ENCODE measurements at regions not wholly inside any gene's neighbourhood (a gene's known extent, or its start where the extent isn't known, plus 50 kb on each side); places are given as distances from the start of the nearest gene placed in this dataset.
"Not testable (repeated sequence)": the region's sequence is repeated elsewhere in the genome, so short reads cannot be mapped to it uniquely, and the experiment has no call there.

- TF ChIP-seq POLR2AphosphoS5 (IDR thresholded peaks at IDR 0.05; ENCODE audit: low read depth, low read length), result no peak
- no peak for TF ChIP-seq POLR2A (IDR thresholded peaks at IDR 0.05; ENCODE audit: low read depth, low read length)
- TF ChIP-seq TAF1 (IDR thresholded peaks at IDR 0.05; ENCODE audit: borderline replicate concordance, low read depth, low read length), result no peak
- FAIRE-seq, result no peak
- no peak for DNase-seq (ENCODE audit: insufficient read length)
These were observed 59.9 kb upstream of the MRPS9 start for GRCh38 chr2:104977958-104978357.

- not testable (repeated sequence) for FAIRE-seq; DNase-seq (ENCODE audit: insufficient read length)
These were observed 58.1 kb upstream of the MRPS9 start for GRCh38 chr2:104979786-104980185.

- DNase-seq (ENCODE audit: insufficient read length), result no peak
- TF ChIP-seq TAF1 (IDR thresholded peaks at IDR 0.05; ENCODE audit: borderline replicate concordance, low read depth, low read length), result no peak
- no peak for TF ChIP-seq POLR2A (IDR thresholded peaks at IDR 0.05; ENCODE audit: low read depth, low read length)
- TF ChIP-seq POLR2AphosphoS5 (IDR thresholded peaks at IDR 0.05; ENCODE audit: low read depth, low read length), result no peak
- FAIRE-seq, result no peak
These were observed 55.8 kb upstream of the MRPS9 start for GRCh38 chr2:104982111-104982510.
